ENCODE measurements at regions not wholly inside any gene's neighbourhood (a gene's known extent, or its start where the extent isn't known, plus 50 kb on each side); places are given as distances from the start of the nearest gene placed in this dataset.

- no peak overlapping the region for H3K9ac ChIP-seq (ENCODE audit: low read depth in 1 of 3, low read length in 3 of 3)
- H3K4me3 ChIP-seq (ENCODE audit: low read length in 3 of 3), result no peak overlapping the region
- no peaks in the 10 kb centered on the region for H3K9me3 ChIP-seq (ENCODE audit: control insufficient read depth in 3 of 3, low read length in 3 of 3)
- no peaks in the 10 kb centered on the region for H3K27me3 ChIP-seq (ENCODE audit: control insufficient read depth in 3 of 3, insufficient read depth in 3 of 3, low read length in 3 of 3)
- H3K36me3 ChIP-seq (ENCODE audit: control insufficient read depth in 3 of 3, insufficient read depth in 3 of 3, low read length in 3 of 3), result no peaks in the 10 kb centered on the region
- H3K4me1 ChIP-seq (ENCODE audit: control insufficient read depth in 3 of 3, insufficient read depth in 3 of 3, low read length in 3 of 3), result no peaks in the 10 kb centered on the region
- H3K27ac ChIP-seq (ENCODE audit: low read depth, low read length), result no peak overlapping the region
Measured at GRCh38 chr3:8094415-8094814, 407.2 kb upstream of the LMCD1 start.

- Histone ChIP-seq H3K4me1 (ENCODE audit: control insufficient read depth in 3 of 3, insufficient read depth in 3 of 3, low read length in 3 of 3) (no peaks in the 10 kb centered on the region), H3K9ac (ENCODE audit: low read depth in 1 of 3, low read length in 3 of 3) (no peak overlapping the region), H3K27me3 (ENCODE audit: control insufficient read depth in 3 of 3, insufficient read depth in 3 of 3, low read length in 3 of 3) (no peaks in the 10 kb centered on the region), H3K27ac (ENCODE audit: low read depth, low read length) (no peak overlapping the region), H3K9me3 (ENCODE audit: control insufficient read depth in 3 of 3, low read length in 3 of 3) (no peaks in the 10 kb centered on the region), H3K36me3 (ENCODE audit: control insufficient read depth in 3 of 3, insufficient read depth in 3 of 3, low read length in 3 of 3) (no peaks in the 10 kb centered on the region), H3K4me3 (ENCODE audit: low read length in 3 of 3) (no peak overlapping the region)
Measured at GRCh38 chr3:8095724-8096123, 405.9 kb upstream of the LMCD1 start.

- Histone ChIP-seq H3K9me3 (ENCODE audit: control insufficient read depth in 3 of 3, low read length in 3 of 3) (no peaks in the 10 kb centered on the region), H3K9ac (ENCODE audit: low read depth in 1 of 3, low read length in 3 of 3) (no peak overlapping the region), H3K27ac (ENCODE audit: low read depth, low read length) (no peak overlapping the region), H3K36me3 (ENCODE audit: control insufficient read depth in 3 of 3, insufficient read depth in 3 of 3, low read length in 3 of 3) (no peaks in the 10 kb centered on the region), H3K4me1 (ENCODE audit: control insufficient read depth in 3 of 3, insufficient read depth in 3 of 3, low read length in 3 of 3) (no peaks in the 10 kb centered on the region), H3K27me3 (ENCODE audit: control insufficient read depth in 3 of 3, insufficient read depth in 3 of 3, low read length in 3 of 3) (no peaks in the 10 kb centered on the region), H3K4me3 (ENCODE audit: low read length in 3 of 3) (no peak overlapping the region)
Measured at GRCh38 chr3:8097690-8098089, 403.9 kb upstream of the LMCD1 start.

- Histone ChIP-seq H3K27ac (ENCODE audit: low read depth, low read length) (no peak overlapping the region), H3K27me3 (ENCODE audit: control insufficient read depth in 3 of 3, insufficient read depth in 3 of 3, low read length in 3 of 3) (no peaks in the 10 kb centered on the region), H3K36me3 (ENCODE audit: control insufficient read depth in 3 of 3, insufficient read depth in 3 of 3, low read length in 3 of 3) (no peaks in the 10 kb centered on the region), H3K4me3 (ENCODE audit: low read length in 3 of 3) (no peak overlapping the region), H3K4me1 (ENCODE audit: control insufficient read depth in 3 of 3, insufficient read depth in 3 of 3, low read length in 3 of 3) (no peaks in the 10 kb centered on the region), H3K9me3 (ENCODE audit: control insufficient read depth in 3 of 3, low read length in 3 of 3) (no peaks in the 10 kb centered on the region), H3K9ac (ENCODE audit: low read depth in 1 of 3, low read length in 3 of 3) (no peak overlapping the region)
Measured at GRCh38 chr3:8103954-8104353, 397.7 kb upstream of the LMCD1 start.

- H3K9ac ChIP-seq (ENCODE audit: low read depth in 1 of 3, low read length in 3 of 3), result no peak overlapping the region
- H3K9me3 ChIP-seq (ENCODE audit: control insufficient read depth in 3 of 3, low read length in 3 of 3), result no peaks in the 10 kb centered on the region
- H3K4me3 ChIP-seq (ENCODE audit: low read length in 3 of 3), result no peak overlapping the region
- no peaks in the 10 kb centered on the region for H3K36me3 ChIP-seq (ENCODE audit: control insufficient read depth in 3 of 3, insufficient read depth in 3 of 3, low read length in 3 of 3)
- no peaks in the 10 kb centered on the region for H3K27me3 ChIP-seq (ENCODE audit: control insufficient read depth in 3 of 3, insufficient read depth in 3 of 3, low read length in 3 of 3)
- H3K27ac ChIP-seq (ENCODE audit: low read depth, low read length), result no peak overlapping the region
- H3K4me1 ChIP-seq (ENCODE audit: control insufficient read depth in 3 of 3, insufficient read depth in 3 of 3, low read length in 3 of 3), result peaks cover 0 to 3% (median 0%) of the 10 kb centered on the region in 3 donors
Measured at GRCh38 chr3:8106921-8107320, 394.7 kb upstream of the LMCD1 start.

GRCh38 chr3:8110966-8111798 is 390.4 kb upstream of the LMCD1 start:
- H3K27ac ChIP-seq (ENCODE audit: low read depth, low read length), result no peak overlapping the region
- H3K9me3 ChIP-seq (ENCODE audit: control insufficient read depth in 3 of 3, low read length in 3 of 3), result no peaks in the 10 kb centered on the region
- peaks cover 0 to 3% (median 0%) of the 10 kb centered on the region in 3 donors for H3K4me1 ChIP-seq (ENCODE audit: control insufficient read depth in 3 of 3, insufficient read depth in 3 of 3, low read length in 3 of 3)
- H3K4me3 ChIP-seq (ENCODE audit: low read length in 3 of 3), result peak overlapping the region in 1 of 3 donors; percentile 55
- H3K9ac ChIP-seq (ENCODE audit: low read depth in 1 of 3, low read length in 3 of 3), result no peak overlapping the region
- H3K36me3 ChIP-seq (ENCODE audit: control insufficient read depth in 3 of 3, insufficient read depth in 3 of 3, low read length in 3 of 3), result no peaks in the 10 kb centered on the region
- no peaks in the 10 kb centered on the region for H3K27me3 ChIP-seq (ENCODE audit: control insufficient read depth in 3 of 3, insufficient read depth in 3 of 3, low read length in 3 of 3)

GRCh38 chr3:8112587-8112986 is 389.0 kb upstream of the LMCD1 start:
- Histone ChIP-seq H3K27me3 (ENCODE audit: control insufficient read depth in 3 of 3, insufficient read depth in 3 of 3, low read length in 3 of 3) (no peaks in the 10 kb centered on the region), H3K27ac (ENCODE audit: low read depth, low read length) (no peak overlapping the region), H3K36me3 (ENCODE audit: control insufficient read depth in 3 of 3, insufficient read depth in 3 of 3, low read length in 3 of 3) (no peaks in the 10 kb centered on the region), H3K9me3 (ENCODE audit: control insufficient read depth in 3 of 3, low read length in 3 of 3) (no peaks in the 10 kb centered on the region), H3K4me1 (ENCODE audit: control insufficient read depth in 3 of 3, insufficient read depth in 3 of 3, low read length in 3 of 3) (peaks cover 0 to 3% (median 0%) of the 10 kb centered on the region in 3 donors), H3K9ac (ENCODE audit: low read depth in 1 of 3, low read length in 3 of 3) (no peak overlapping the region), H3K4me3 (ENCODE audit: low read length in 3 of 3) (no peak overlapping the region)

- H3K27me3 ChIP-seq (ENCODE audit: control insufficient read depth in 3 of 3, insufficient read depth in 3 of 3, low read length in 3 of 3), result no peaks in the 10 kb centered on the region
Measured at GRCh38 chr3:8113626-8114025, 388.0 kb upstream of the LMCD1 start.

GRCh38 chr3:8128686-8129085 is 372.9 kb upstream of the LMCD1 start:
- Histone ChIP-seq H3K27me3 (ENCODE audit: control insufficient read depth in 3 of 3, insufficient read depth in 3 of 3, low read length in 3 of 3) (no peaks in the 10 kb centered on the region), H3K9me3 (ENCODE audit: control insufficient read depth in 3 of 3, low read length in 3 of 3) (no peaks in the 10 kb centered on the region), H3K9ac (ENCODE audit: low read depth in 1 of 3, low read length in 3 of 3) (no peak overlapping the region), H3K4me1 (ENCODE audit: control insufficient read depth in 3 of 3, insufficient read depth in 3 of 3, low read length in 3 of 3) (no peaks in the 10 kb centered on the region), H3K36me3 (ENCODE audit: control insufficient read depth in 3 of 3, insufficient read depth in 3 of 3, low read length in 3 of 3) (no peaks in the 10 kb centered on the region), H3K27ac (ENCODE audit: low read depth, low read length) (no peak overlapping the region), H3K4me3 (ENCODE audit: low read length in 3 of 3) (no peak overlapping the region)

More at GRCh38 chr3:8113626-8114025, 388.0 kb upstream of the LMCD1 start:
- no peak overlapping the region for H3K4me3 ChIP-seq (ENCODE audit: low read length in 3 of 3)
- peaks cover 0 to 3% (median 0%) of the 10 kb centered on the region in 3 donors for H3K4me1 ChIP-seq (ENCODE audit: control insufficient read depth in 3 of 3, insufficient read depth in 3 of 3, low read length in 3 of 3)
- no peaks in the 10 kb centered on the region for H3K36me3 ChIP-seq (ENCODE audit: control insufficient read depth in 3 of 3, insufficient read depth in 3 of 3, low read length in 3 of 3)
- H3K9ac ChIP-seq (ENCODE audit: low read depth in 1 of 3, low read length in 3 of 3), result no peak overlapping the region
- no peak overlapping the region for H3K27ac ChIP-seq (ENCODE audit: low read depth, low read length)
- no peaks in the 10 kb centered on the region for H3K9me3 ChIP-seq (ENCODE audit: control insufficient read depth in 3 of 3, low read length in 3 of 3)

- Histone ChIP-seq H3K27me3 (ENCODE audit: control insufficient read depth in 3 of 3, insufficient read depth in 3 of 3, low read length in 3 of 3) (no peaks in the 10 kb centered on the region), H3K4me3 (ENCODE audit: low read length in 3 of 3) (no peak overlapping the region), H3K27ac (ENCODE audit: low read depth, low read length) (no peak overlapping the region)
Measured at GRCh38 chr3:8136553-8136952, 365.1 kb upstream of the LMCD1 start.

More at GRCh38 chr3:8136553-8136952, 365.1 kb upstream of the LMCD1 start:
- H3K4me1 ChIP-seq (ENCODE audit: control insufficient read depth in 3 of 3, insufficient read depth in 3 of 3, low read length in 3 of 3), result no peaks in the 10 kb centered on the region
- H3K9ac ChIP-seq (ENCODE audit: low read depth in 1 of 3, low read length in 3 of 3), result no peak overlapping the region
- H3K9me3 ChIP-seq (ENCODE audit: control insufficient read depth in 3 of 3, low read length in 3 of 3), result no peaks in the 10 kb centered on the region
- H3K36me3 ChIP-seq (ENCODE audit: control insufficient read depth in 3 of 3, insufficient read depth in 3 of 3, low read length in 3 of 3), result no peaks in the 10 kb centered on the region
